ENCODE measurements at regions not wholly inside any gene's neighbourhood (a gene's known extent, or its start where the extent isn't known, plus 50 kb on each side); places are given as distances from the start of the nearest gene placed in this dataset.

- BruUV-seq (replicated peaks) = no TSS peak
- CTCF ChIA-PET = interaction anchor here (1.4 kb wide), 1 partner anchor 12 kb away, joined by 3 read pairs; no protein-coding TSS in a partner anchor
- no peaks in the 10 kb centered on the region for H3K36me3 ChIP-seq (ENCODE audit: control insufficient read depth in 2 of 2, extremely low read depth in 1 of 2, insufficient read depth in 2 of 2, low read length in 2 of 2)
- no peaks in the 10 kb centered on the region for H3K9me1 ChIP-seq (replicated peaks; ENCODE audit: control insufficient read depth, extremely low read depth, insufficient read depth, low read length)
- no peak for DNase-seq (ENCODE audit: low read depth, low spot score)
- H3K4me3 ChIP-seq (replicated peaks in 1 of 3; ENCODE audit: insufficient read depth in 1 of 3, low read depth in 1 of 3, low read length in 3 of 3) = no peak overlapping the region
- H2AFZ ChIP-seq (ENCODE audit: low read depth, low read length) = no peak overlapping the region
- H4K20me1 ChIP-seq (replicated peaks; ENCODE audit: control insufficient read depth, extremely low read depth, insufficient read depth, low read length) = no peaks in the 10 kb centered on the region
- no peaks in the 10 kb centered on the region for H3K9me3 ChIP-seq (replicated peaks; ENCODE audit: control insufficient read depth, insufficient read depth, low read length)
- H3K4me1 ChIP-seq (ENCODE audit: control insufficient read depth, extremely low read depth, insufficient read depth, low read length) = no peaks in the 10 kb centered on the region
- no peak for FAIRE-seq
- POLR2A ChIA-PET = no interaction called here
- no peak overlapping the region for H3K27ac ChIP-seq (ENCODE audit: insufficient read depth, low read depth, low read length)
- no peak for TF ChIP-seq POLR2AphosphoS5 (IDR thresholded peaks at IDR 0.05; ENCODE audit: insufficient read depth, low read depth, low read length)
- no peak for TF ChIP-seq GATA2 (IDR thresholded peaks at IDR 0.05; ENCODE audit: insufficient read depth, insufficient read length, low read depth, low read length)
- no peak for TF ChIP-seq MYC (IDR thresholded peaks at IDR 0.05; ENCODE audit: low read depth, low read length)
- no peak for TF ChIP-seq EZH2 (IDR thresholded peaks at IDR 0.05; ENCODE audit: borderline replicate concordance, low read depth, low read length, severe bottlenecking)
- no peak for TF ChIP-seq CTCF (IDR thresholded peaks at IDR 0.05; ENCODE audit: extremely low read depth in 1 of 2, insufficient read depth in 1 of 2, low read depth in 1 of 2, low read length in 2 of 2)
- no peak for TF ChIP-seq JUN (IDR thresholded peaks at IDR 0.05; ENCODE audit: borderline replicate concordance, insufficient read depth, insufficient read length, low read depth)
- TF ChIP-seq MAX (IDR thresholded peaks at IDR 0.05; ENCODE audit: insufficient read depth, insufficient read length) = no peak
- TF ChIP-seq POLR2A (IDR thresholded peaks at IDR 0.05; ENCODE audit: low read depth, low read length) = no peak
- TF ChIP-seq FOS (IDR thresholded peaks at IDR 0.05; ENCODE audit: borderline replicate concordance, insufficient read depth, low read length) = no peak
- dilution Hi-C loops (cut with MboI; ENCODE audit: extremely low pct_ligation_motif_present, low sequenced_read_pairs) = no loop called here
- H3K9ac ChIP-seq (replicated peaks; ENCODE audit: extremely low read depth, insufficient read depth, low read length) = no peak overlapping the region
- H3K4me2 ChIP-seq (ENCODE audit: insufficient read depth, low read length) = no peak overlapping the region
- peaks cover 0 to 2% of the 10 kb centered on the region in 2 experiments for H3K27me3 ChIP-seq (ENCODE audit: control insufficient read depth in 2 of 2, insufficient read depth in 2 of 2, low read length in 2 of 2)
- intact Hi-C loops (cut with micrococcal nuclease) = no loop called here
- H3K79me2 ChIP-seq (ENCODE audit: control insufficient read depth, insufficient read depth, low read length) = no peaks in the 10 kb centered on the region
These were observed 145.7 kb upstream of the ADAMTS3 start for GRCh38 chr4:72714482-72715279.
